H1 (cell line): ENCODE measurements at regions not wholly inside any gene's neighbourhood (a gene's known extent, or its start where the extent isn't known, plus 50 kb on each side); places are given as distances from the start of the nearest gene placed in this dataset.

Experiments used
- ASH2L ChIP-seq: fragments of 200-600, 300-600 bp; sonication (generic); IDR thresholded peaks from one replicate; pipeline ENCODE4 v1.7.1; 2017; ENCODE audit warnings: low read length
- BACH1 ChIP-seq: IDR thresholded peaks from 2 replicates; pipeline ENCODE4 v1.6.1; 2012; ENCODE audit warnings: low read length, improper control_type of control experiment
- CBX5 ChIP-seq: fragments of 300-800, 300-1000 bp; sonication (generic); IDR thresholded peaks from 2 replicates; pipeline ENCODE4 v1.7.1; 2016; ENCODE audit warnings: antibody characterized with exemption, low read length, low read depth
- EZH2 ChIP-seq: fragments of 200-600 bp; sonication (generic); IDR thresholded peaks from 2 replicates; pipeline ENCODE4 v1.7.1; 2012; ENCODE audit warnings: low read depth, mild to moderate bottlenecking, moderate library complexity, low read length, inconsistent platforms; ENCODE audit not compliant: severe bottlenecking
- HDAC2 ChIP-seq, 2 experiments: fragments of 300-600 bp in 1 of 2; sonication (generic) in 1 of 2; IDR thresholded peaks; 2 replicates each; pipeline ENCODE4 v1.6.1; 2011 to 2012; ENCODE audit warnings: low read depth in 2 of 2, low read length in 2 of 2, mild to moderate bottlenecking in 2 of 2, moderate library complexity in 2 of 2, borderline replicate concordance in 1 of 2, inconsistent platforms in 1 of 2
- RAD21 ChIP-seq, 2 experiments: IDR thresholded peaks in 1 of 2; conservative IDR thresholded peaks in 1 of 2; 2 replicates each; pipeline ENCODE4 v1.6.1; 2011; ENCODE audit warnings: low read depth in 2 of 2, low read length in 2 of 2, improper control_type of control experiment in 1 of 2, inconsistent platforms in 1 of 2, mild to moderate bottlenecking in 1 of 2, moderate library complexity in 1 of 2
- SP2 ChIP-seq: IDR thresholded peaks from 2 replicates; pipeline ENCODE4 v1.6.1; 2012; ENCODE audit warnings: mild to moderate bottlenecking, low read length, inconsistent platforms
- TF ChIP-seq, protein P1 (sequence below): fragments of 300-600 bp; sonication (generic); IDR thresholded peaks from 2 replicates; pipeline ENCODE4 v1.7.1; 2012; ENCODE audit warnings: low read length, moderate library complexity, mild to moderate bottlenecking, inconsistent platforms; ENCODE audit not compliant: insufficient replicate concordance
- TF ChIP-seq, protein P2 (sequence below): IDR thresholded peaks from 2 replicates; pipeline ENCODE4 v1.6.1; 2012; ENCODE audit warnings: inconsistent platforms
- TF ChIP-seq, protein P3 (sequence below): IDR thresholded peaks from 2 replicates; pipeline ENCODE4 v1.6.1; 2011; ENCODE audit warnings: low read depth, mild to moderate bottlenecking, low read length; ENCODE audit not compliant: insufficient read depth

DNA sequence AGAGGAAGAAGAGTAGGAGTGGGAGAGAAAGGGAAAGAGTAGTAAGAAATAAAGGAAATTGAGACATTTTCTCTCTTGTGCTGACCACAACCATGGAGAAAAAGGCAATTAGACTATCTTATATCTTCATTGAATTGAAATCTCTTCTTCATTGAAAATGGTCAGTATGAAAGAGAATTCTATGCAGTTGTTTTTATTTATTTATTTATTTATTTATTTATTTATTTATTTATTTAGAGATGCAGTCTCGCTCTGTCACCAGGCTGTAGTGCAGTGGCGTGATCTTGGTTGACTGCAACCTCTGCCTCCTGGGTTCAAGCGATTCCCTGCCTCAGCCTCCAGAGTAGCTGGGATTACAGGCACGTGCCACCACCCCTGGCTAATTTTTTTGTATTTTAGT is 447.1 kb downstream of the PTPRC start (continued):
- TF ChIP-seq, protein P1, sequence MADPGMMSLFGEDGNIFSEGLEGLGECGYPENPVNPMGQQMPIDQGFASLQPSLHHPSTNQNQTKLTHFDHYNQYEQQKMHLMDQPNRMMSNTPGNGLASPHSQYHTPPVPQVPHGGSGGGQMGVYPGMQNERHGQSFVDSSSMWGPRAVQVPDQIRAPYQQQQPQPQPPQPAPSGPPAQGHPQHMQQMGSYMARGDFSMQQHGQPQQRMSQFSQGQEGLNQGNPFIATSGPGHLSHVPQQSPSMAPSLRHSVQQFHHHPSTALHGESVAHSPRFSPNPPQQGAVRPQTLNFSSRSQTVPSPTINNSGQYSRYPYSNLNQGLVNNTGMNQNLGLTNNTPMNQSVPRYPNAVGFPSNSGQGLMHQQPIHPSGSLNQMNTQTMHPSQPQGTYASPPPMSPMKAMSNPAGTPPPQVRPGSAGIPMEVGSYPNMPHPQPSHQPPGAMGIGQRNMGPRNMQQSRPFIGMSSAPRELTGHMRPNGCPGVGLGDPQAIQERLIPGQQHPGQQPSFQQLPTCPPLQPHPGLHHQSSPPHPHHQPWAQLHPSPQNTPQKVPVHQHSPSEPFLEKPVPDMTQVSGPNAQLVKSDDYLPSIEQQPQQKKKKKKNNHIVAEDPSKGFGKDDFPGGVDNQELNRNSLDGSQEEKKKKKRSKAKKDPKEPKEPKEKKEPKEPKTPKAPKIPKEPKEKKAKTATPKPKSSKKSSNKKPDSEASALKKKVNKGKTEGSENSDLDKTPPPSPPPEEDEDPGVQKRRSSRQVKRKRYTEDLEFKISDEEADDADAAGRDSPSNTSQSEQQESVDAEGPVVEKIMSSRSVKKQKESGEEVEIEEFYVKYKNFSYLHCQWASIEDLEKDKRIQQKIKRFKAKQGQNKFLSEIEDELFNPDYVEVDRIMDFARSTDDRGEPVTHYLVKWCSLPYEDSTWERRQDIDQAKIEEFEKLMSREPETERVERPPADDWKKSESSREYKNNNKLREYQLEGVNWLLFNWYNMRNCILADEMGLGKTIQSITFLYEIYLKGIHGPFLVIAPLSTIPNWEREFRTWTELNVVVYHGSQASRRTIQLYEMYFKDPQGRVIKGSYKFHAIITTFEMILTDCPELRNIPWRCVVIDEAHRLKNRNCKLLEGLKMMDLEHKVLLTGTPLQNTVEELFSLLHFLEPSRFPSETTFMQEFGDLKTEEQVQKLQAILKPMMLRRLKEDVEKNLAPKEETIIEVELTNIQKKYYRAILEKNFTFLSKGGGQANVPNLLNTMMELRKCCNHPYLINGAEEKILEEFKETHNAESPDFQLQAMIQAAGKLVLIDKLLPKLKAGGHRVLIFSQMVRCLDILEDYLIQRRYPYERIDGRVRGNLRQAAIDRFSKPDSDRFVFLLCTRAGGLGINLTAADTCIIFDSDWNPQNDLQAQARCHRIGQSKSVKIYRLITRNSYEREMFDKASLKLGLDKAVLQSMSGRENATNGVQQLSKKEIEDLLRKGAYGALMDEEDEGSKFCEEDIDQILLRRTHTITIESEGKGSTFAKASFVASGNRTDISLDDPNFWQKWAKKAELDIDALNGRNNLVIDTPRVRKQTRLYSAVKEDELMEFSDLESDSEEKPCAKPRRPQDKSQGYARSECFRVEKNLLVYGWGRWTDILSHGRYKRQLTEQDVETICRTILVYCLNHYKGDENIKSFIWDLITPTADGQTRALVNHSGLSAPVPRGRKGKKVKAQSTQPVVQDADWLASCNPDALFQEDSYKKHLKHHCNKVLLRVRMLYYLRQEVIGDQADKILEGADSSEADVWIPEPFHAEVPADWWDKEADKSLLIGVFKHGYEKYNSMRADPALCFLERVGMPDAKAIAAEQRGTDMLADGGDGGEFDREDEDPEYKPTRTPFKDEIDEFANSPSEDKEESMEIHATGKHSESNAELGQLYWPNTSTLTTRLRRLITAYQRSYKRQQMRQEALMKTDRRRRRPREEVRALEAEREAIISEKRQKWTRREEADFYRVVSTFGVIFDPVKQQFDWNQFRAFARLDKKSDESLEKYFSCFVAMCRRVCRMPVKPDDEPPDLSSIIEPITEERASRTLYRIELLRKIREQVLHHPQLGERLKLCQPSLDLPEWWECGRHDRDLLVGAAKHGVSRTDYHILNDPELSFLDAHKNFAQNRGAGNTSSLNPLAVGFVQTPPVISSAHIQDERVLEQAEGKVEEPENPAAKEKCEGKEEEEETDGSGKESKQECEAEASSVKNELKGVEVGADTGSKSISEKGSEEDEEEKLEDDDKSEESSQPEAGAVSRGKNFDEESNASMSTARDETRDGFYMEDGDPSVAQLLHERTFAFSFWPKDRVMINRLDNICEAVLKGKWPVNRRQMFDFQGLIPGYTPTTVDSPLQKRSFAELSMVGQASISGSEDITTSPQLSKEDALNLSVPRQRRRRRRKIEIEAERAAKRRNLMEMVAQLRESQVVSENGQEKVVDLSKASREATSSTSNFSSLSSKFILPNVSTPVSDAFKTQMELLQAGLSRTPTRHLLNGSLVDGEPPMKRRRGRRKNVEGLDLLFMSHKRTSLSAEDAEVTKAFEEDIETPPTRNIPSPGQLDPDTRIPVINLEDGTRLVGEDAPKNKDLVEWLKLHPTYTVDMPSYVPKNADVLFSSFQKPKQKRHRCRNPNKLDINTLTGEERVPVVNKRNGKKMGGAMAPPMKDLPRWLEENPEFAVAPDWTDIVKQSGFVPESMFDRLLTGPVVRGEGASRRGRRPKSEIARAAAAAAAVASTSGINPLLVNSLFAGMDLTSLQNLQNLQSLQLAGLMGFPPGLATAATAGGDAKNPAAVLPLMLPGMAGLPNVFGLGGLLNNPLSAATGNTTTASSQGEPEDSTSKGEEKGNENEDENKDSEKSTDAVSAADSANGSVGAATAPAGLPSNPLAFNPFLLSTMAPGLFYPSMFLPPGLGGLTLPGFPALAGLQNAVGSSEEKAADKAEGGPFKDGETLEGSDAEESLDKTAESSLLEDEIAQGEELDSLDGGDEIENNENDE = no peak
- no peak for TF ChIP-seq HDAC2 (IDR thresholded peaks at IDR 0.05; ENCODE audit: borderline replicate concordance in 1 of 2, low read depth in 2 of 2, low read length in 2 of 2)
- TF ChIP-seq SP2 = no peak
- TF ChIP-seq RAD21 (IDR thresholded peaks at IDR 0.05 in 1 of 2, conservative IDR thresholded peaks at IDR 0.05 in 1 of 2; ENCODE audit: low read depth in 2 of 2, low read length in 2 of 2) = no peak
- no peak for TF ChIP-seq ASH2L
- no peak for TF ChIP-seq BACH1
- TF ChIP-seq CBX5 = no peak
- TF ChIP-seq, protein P2, sequence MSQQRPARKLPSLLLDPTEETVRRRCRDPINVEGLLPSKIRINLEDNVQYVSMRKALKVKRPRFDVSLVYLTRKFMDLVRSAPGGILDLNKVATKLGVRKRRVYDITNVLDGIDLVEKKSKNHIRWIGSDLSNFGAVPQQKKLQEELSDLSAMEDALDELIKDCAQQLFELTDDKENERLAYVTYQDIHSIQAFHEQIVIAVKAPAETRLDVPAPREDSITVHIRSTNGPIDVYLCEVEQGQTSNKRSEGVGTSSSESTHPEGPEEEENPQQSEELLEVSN = no peak
- TF ChIP-seq, protein P3, sequence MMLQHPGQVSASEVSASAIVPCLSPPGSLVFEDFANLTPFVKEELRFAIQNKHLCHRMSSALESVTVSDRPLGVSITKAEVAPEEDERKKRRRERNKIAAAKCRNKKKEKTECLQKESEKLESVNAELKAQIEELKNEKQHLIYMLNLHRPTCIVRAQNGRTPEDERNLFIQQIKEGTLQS = no peak
- no peak for TF ChIP-seq EZH2
